ENCODE measurements at regions not wholly inside any gene's neighbourhood (a gene's known extent, or its start where the extent isn't known, plus 50 kb on each side); places are given as distances from the start of the nearest gene placed in this dataset.

GRCh38 chr5:96035796-96036195 lies 74.1 kb upstream of the ELL2 start:
- 91% methylated on average over 3 of the region's 3 CpGs; no CpG with 5 or more reads in 1 of the 2 experiments for WGBS, 2 experiments (ENCODE audit: extremely low coverage in 1 of 2, insufficient coverage in 1 of 2, insufficient read length in 1 of 2, insufficient replicate concordance in 2 of 2, low coverage in 1 of 2, low lambda C conversion rate in 2 of 2, missing lambda C conversion rate in 1 of 2)
- no peak overlapping the region for H3K18ac ChIP-seq (ENCODE audit: extremely low read depth, low read length)
- H3K4me3 ChIP-seq (ENCODE audit: extremely low read depth in 1 of 4, insufficient read depth in 2 of 4, low read depth in 3 of 4, low read length in 4 of 4), result no peak overlapping the region
- H2BK120ac ChIP-seq (replicated peaks; ENCODE audit: low read depth, low read length), result no peak overlapping the region
- no peak overlapping the region for H4K91ac ChIP-seq (replicated peaks; ENCODE audit: insufficient read length, low read length)
- ChIA-PET CTCF (ENCODE audit: partially characterized antibody) (no interaction called here), POLR2A (ENCODE audit: partially characterized antibody) (no interaction called here)
- no peak overlapping the region for H3K4ac ChIP-seq (replicated peaks; ENCODE audit: insufficient read length, low read depth, low read length)
- H4K8ac ChIP-seq (ENCODE audit: extremely low read depth, insufficient read depth, low read length), result no peak overlapping the region
- no peak overlapping the region for H3K9ac ChIP-seq (replicated peaks in 1 of 4; ENCODE audit: extremely low read depth in 1 of 4, low read depth in 3 of 4, low read length in 3 of 4)
- H3K36me3 ChIP-seq (ENCODE audit: control insufficient read depth in 2 of 4, insufficient read depth in 4 of 4, low read length in 3 of 4), result no peaks in the 10 kb centered on the region
- no peak overlapping the region for H4K5ac ChIP-seq (ENCODE audit: insufficient read length, low read depth, low read length)
- H2BK20ac ChIP-seq (ENCODE audit: low read length), result no peak overlapping the region
- FAIRE-seq, result no peak
- H3K23ac ChIP-seq (ENCODE audit: insufficient read length), result no peak overlapping the region
- no peak overlapping the region for H2BK12ac ChIP-seq (ENCODE audit: low read depth, low read length)
- no peaks in the 10 kb centered on the region for H3K23me2 ChIP-seq (ENCODE audit: low read depth, low read length)
- H2BK15ac ChIP-seq (ENCODE audit: low read length), result no peak overlapping the region
- no peak overlapping the region for H2BK5ac ChIP-seq (ENCODE audit: low read depth, low read length)
- H3K79me1 ChIP-seq (ENCODE audit: low read depth, low read length), result no peaks in the 10 kb centered on the region
- H3K4me1 ChIP-seq (replicated peaks in 1 of 4; ENCODE audit: control insufficient read depth in 3 of 4, insufficient read depth in 4 of 4, low read length in 3 of 4), result no peaks in the 10 kb centered on the region
- no peaks in the 10 kb centered on the region for H3K79me2 ChIP-seq (ENCODE audit: control insufficient read depth in 1 of 2, insufficient read depth in 2 of 2, low read length in 2 of 2)
- no peaks in the 10 kb centered on the region for H4K20me1 ChIP-seq (replicated peaks in 1 of 2; ENCODE audit: control insufficient read depth in 1 of 2, insufficient read depth in 2 of 2, low read length in 2 of 2)
- no peak overlapping the region for H3K14ac ChIP-seq (ENCODE audit: insufficient read length)
- H2AFZ ChIP-seq (ENCODE audit: low read length), result peak overlapping the region; percentile 25
- no peak overlapping the region for H3K4me2 ChIP-seq (ENCODE audit: insufficient read depth in 1 of 2, low read depth in 2 of 2, low read length in 2 of 2)
- no peak for DNase-seq (ENCODE audit: low read depth in 1 of 2, low spot score in 2 of 2)
- no peak for TF ChIP-seq SIRT6 (IDR thresholded peaks at IDR 0.05; ENCODE audit: low read length)
- no peak for TF ChIP-seq RXRA (IDR thresholded peaks at IDR 0.05; ENCODE audit: insufficient read depth, low read depth, low read length)
- TF ChIP-seq BCL11A (IDR thresholded peaks at IDR 0.05; ENCODE audit: low read depth in 2 of 2, low read length in 2 of 2), result no peak
- TF ChIP-seq BRCA1 (IDR thresholded peaks at IDR 0.05; ENCODE audit: low read depth, low read length), result no peak
- TF ChIP-seq HDAC6 (IDR thresholded peaks at IDR 0.05; ENCODE audit: low read depth, low read length), result no peak
- no peak for TF ChIP-seq MAX (IDR thresholded peaks at IDR 0.05)
- TF ChIP-seq JUN (IDR thresholded peaks at IDR 0.05; ENCODE audit: low read depth, low read length), result no peak
- no peak for TF ChIP-seq SAP30 (IDR thresholded peaks at IDR 0.05; ENCODE audit: insufficient read depth, insufficient replicate concordance, low read length)
- no peak for TF ChIP-seq GTF2F1 (IDR thresholded peaks at IDR 0.05; ENCODE audit: borderline replicate concordance, low read depth, low read length)
- no peak for TF ChIP-seq RNF2 (IDR thresholded peaks at IDR 0.05; ENCODE audit: borderline replicate concordance, low read depth, low read length, missing control alignments, poor library complexity, severe bottlenecking)
- TF ChIP-seq E2F6 (IDR thresholded peaks at IDR 0.05), result no peak
- no peaks in the 10 kb centered on the region; a peak in 1 of 4 replicates for H3K9me3 ChIP-seq (ENCODE audit: insufficient read depth in 2 of 2, low read depth in 1 of 2, low read length in 1 of 2)
- no peak overlapping the region for H2AK5ac ChIP-seq (ENCODE audit: low read depth, low read length)
- no peaks in the 10 kb centered on the region for H3K27me3 ChIP-seq (replicated peaks in 1 of 4; ENCODE audit: control insufficient read depth in 3 of 4, extremely low read depth in 1 of 4, insufficient read depth in 3 of 4, low read length in 3 of 4)
- H3K27ac ChIP-seq (ENCODE audit: low read depth, low read length), result no peak overlapping the region
- no peak overlapping the region for H3K56ac ChIP-seq (replicated peaks; ENCODE audit: insufficient read length, low read depth, low read length)

All from H1 (cell line).